Chondrocyte (in vitro differentiated cells): ENCODE measurements at regions not wholly inside any gene's neighbourhood (a gene's known extent, or its start where the extent isn't known, plus 50 kb on each side); places are given as distances from the start of the nearest gene placed in this dataset.

ENCODE experiments used
- DNase-seq: peaks from one replicate; pipeline ENCODE4 v3.0.0; 2021; ENCODE audit warnings: mixed read lengths, low spot score
- H3K27ac Mint-ChIP-seq: one replicate; pipeline ENCODE4 v1.8.0; 2021; ENCODE audit warnings: mild to moderate bottlenecking, moderate library complexity, mixed read lengths; ENCODE audit not compliant: unreplicated experiment
- H3K27me3 Mint-ChIP-seq: 2 replicates; pipeline ENCODE4 v1.8.0; 2021; ENCODE audit warnings: low read depth, mixed read lengths
- H3K36me3 Mint-ChIP-seq: 2 replicates; pipeline ENCODE4 v1.8.0; 2021; ENCODE audit warnings: low read depth, mixed read lengths
- H3K4me1 Mint-ChIP-seq: 2 replicates; pipeline ENCODE4 v1.8.0; 2021; ENCODE audit warnings: low read depth, mild to moderate bottlenecking, mixed read lengths
- H3K4me3 Mint-ChIP-seq: one replicate; pipeline ENCODE4 v1.8.0; 2021; ENCODE audit warnings: mild to moderate bottlenecking, moderate library complexity, mixed read lengths; ENCODE audit not compliant: unreplicated experiment
- H3K9me3 Mint-ChIP-seq: 2 replicates; pipeline ENCODE4 v1.8.0; 2021; ENCODE audit warnings: low read depth, mixed read lengths
- CTCF ChIP-seq: fragments of 200-600 bp; sonication (generic); IDR thresholded peaks from 2 replicates; pipeline ENCODE4 v1.5.0; 2021; ENCODE audit warnings: antibody characterized with exemption, mild to moderate bottlenecking, moderate library complexity

GRCh38 chr14:51564986-51565604 lies 86.6 kb upstream of the FRMD6 start:
- Mint-ChIP-seq H3K4me3 (no peak overlapping the region), H3K27ac (no peak overlapping the region), H3K36me3 (no peaks in the 10 kb centered on the region), H3K9me3 (no peaks in the 10 kb centered on the region), H3K27me3 (no peaks in the 10 kb centered on the region), H3K4me1 (peaks cover 16% of the 10 kb centered on the region)
- no peak for DNase-seq
- TF ChIP-seq CTCF, result no peak

GRCh38 chr14:51566831-51567582 lies 84.7 kb upstream of the FRMD6 start:
- Mint-ChIP-seq H3K9me3 (no peaks in the 10 kb centered on the region), H3K4me1 (peaks cover 16% of the 10 kb centered on the region), H3K27ac (no peak overlapping the region), H3K27me3 (no peaks in the 10 kb centered on the region), H3K4me3 (no peak overlapping the region), H3K36me3 (no peaks in the 10 kb centered on the region)
- TF ChIP-seq CTCF, result no peak
- no peak for DNase-seq

DNA sequence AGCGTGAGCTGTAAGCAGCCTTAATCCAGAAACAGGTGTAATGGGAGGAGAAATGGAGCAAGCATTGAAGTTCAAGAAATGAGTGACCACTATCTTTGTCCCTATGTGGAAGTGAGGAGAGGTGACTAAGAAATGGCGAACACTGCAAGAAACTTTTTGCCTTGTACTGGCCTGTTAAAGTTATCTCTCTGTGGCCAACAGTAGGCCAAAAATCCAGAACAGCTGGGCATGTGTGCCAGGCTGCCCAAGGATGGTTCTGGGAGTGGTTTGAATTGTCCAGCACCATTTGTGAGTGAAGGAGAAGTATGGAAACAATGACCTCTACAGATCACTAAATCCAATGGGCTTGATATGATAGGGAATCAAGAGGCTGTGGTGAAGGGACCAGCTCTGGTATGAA lies 83.3 kb upstream of the FRMD6 start:
- peaks cover 11% of the 10 kb centered on the region for H3K4me1 Mint-ChIP-seq
- no peak overlapping the region for H3K4me3 Mint-ChIP-seq
- no peak overlapping the region for H3K27ac Mint-ChIP-seq
- no peaks in the 10 kb centered on the region for H3K36me3 Mint-ChIP-seq
- DNase-seq, result no peak
- no peaks in the 10 kb centered on the region for H3K27me3 Mint-ChIP-seq
- H3K9me3 Mint-ChIP-seq, result no peaks in the 10 kb centered on the region
- TF ChIP-seq CTCF, result no peak

DNA sequence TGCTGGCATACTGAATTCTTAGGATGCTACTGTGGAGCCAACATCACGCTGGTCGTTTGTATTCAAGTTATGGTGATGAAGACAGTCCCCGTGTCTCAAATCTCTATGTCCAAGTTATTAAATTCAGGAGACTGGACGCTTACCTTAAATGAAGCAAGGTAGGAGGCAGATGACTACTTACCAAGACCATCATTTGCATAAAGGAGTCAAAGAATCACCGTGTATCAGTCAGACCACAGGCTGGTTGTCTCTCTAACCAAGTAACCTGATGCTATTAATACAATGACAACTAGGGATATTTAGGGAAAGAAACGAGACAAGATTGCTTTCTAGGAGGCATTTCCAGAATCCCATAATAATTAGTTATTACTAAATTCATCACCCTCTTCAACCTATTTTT lies 78.1 kb upstream of the FRMD6 start:
- Mint-ChIP-seq H3K36me3 (no peaks in the 10 kb centered on the region), H3K4me3 (no peak overlapping the region), H3K27me3 (no peaks in the 10 kb centered on the region), H3K27ac (no peak overlapping the region), H3K9me3 (no peaks in the 10 kb centered on the region), H3K4me1 (peaks cover 24% of the 10 kb centered on the region)
- TF ChIP-seq CTCF, result no peak
- no peak for DNase-seq

DNA sequence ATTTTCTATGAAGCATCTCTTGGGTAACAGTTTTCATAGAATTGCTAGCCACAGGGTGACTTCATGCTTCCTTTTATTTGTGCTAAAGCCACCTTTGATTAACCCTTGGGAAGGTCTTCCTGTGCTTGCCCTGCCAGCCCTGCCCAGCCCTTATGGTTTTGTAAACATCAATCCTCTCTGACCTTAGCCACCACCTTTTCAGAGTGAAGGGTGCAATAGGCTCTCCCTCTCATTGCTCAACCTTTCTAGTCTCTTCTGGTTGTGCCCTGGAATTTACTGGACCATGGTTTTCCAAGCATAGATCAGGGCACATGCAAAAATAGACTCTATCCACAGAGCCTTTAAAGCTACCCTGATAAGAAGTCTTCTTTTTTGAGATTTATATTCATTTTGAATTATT lies 77.7 kb upstream of the FRMD6 start:
- TF ChIP-seq CTCF, result no peak
- H3K4me1 Mint-ChIP-seq, result peaks cover 24% of the 10 kb centered on the region
- no peak overlapping the region for H3K27ac Mint-ChIP-seq
- H3K9me3 Mint-ChIP-seq, result no peaks in the 10 kb centered on the region
- no peak for DNase-seq
- no peak overlapping the region for H3K4me3 Mint-ChIP-seq
- H3K36me3 Mint-ChIP-seq, result no peaks in the 10 kb centered on the region
- H3K27me3 Mint-ChIP-seq, result no peaks in the 10 kb centered on the region
